HG02973 (cell line): ENCODE measurements at regions not wholly inside any gene's neighbourhood (a gene's known extent, or its start where the extent isn't known, plus 50 kb on each side); places are given as distances from the start of the nearest gene placed in this dataset.
"Not testable (repeated sequence)": the region's sequence is repeated elsewhere in the genome, so short reads cannot be mapped to it uniquely, and the experiment has no call there.

Experiments
- ATAC-seq: cut with Tn5 transposase; IDR thresholded peaks from one replicate; pipeline ENCODE4 v1.9.1; 2021; ENCODE audit warnings: moderate library complexity; ENCODE audit not compliant: unreplicated experiment

DNA sequence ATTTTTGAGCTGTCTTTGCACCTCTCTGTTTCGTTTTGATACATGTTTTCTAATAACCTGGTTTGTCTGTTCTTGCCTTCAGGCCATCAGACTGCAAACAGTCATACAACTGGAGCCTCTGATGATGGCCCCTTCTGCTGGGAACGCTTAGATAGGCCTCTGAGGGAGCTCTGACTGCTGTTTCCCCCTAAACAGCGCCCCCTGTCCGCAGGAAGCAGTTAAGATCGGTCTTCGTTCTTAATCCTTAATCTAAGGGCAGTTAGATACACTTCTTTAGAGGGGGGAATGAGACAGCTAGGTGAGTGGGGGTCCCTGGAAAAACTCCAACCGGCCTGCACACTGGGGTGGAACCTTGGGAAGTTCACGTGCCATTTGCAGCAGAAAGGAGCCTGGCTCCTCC is 1338.8 kb upstream of the SEL1L start:
- no peak for ATAC-seq

DNA sequence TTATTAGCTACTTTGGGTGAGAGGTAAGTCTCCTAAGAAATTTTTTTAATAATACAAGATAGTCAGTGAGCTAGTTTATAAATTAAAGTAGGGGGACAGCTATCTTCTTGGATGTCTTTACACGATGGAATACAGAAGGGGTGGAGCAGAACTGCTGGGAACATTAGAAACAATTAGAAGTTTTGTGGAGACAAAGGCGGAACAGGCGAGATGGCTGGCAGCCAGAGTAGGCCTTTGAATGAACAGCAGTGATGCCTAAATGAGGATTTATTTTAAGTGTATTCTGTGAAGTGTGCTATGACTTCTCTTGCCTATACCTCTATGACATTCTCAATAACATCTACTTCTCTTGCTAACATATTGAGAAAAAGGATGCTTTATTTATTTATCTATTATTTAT is 1345.3 kb upstream of the SEL1L start:
- ATAC-seq: no peak

DNA sequence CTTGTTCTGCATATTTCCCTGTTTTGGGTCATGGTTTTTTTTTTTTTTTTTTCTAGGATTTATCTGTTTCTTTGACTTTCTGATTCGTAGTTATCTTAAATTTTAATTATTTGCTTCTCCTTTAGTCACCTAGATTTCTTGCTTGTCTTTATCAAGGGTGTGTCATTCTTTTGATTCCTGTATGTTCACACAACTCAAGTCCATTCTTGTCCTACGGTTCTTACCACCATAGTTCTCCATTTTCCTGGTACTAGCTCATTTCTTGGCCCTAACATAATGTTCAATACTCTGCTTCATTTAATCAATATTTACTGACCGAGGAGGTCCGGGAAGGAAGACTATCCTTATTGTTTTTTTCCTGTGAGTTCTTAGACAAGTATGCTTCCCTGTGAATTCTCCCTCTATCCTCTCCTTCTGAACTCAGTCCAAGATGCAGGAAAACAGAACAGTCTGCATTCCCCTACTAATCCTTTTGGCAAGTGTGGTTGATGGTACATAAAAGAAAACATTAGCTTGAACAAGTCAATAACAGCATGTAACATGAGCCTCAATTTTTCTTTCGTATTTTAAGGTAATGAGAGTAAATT is 1346.4 kb upstream of the SEL1L start:
- ATAC-seq: no peak

DNA sequence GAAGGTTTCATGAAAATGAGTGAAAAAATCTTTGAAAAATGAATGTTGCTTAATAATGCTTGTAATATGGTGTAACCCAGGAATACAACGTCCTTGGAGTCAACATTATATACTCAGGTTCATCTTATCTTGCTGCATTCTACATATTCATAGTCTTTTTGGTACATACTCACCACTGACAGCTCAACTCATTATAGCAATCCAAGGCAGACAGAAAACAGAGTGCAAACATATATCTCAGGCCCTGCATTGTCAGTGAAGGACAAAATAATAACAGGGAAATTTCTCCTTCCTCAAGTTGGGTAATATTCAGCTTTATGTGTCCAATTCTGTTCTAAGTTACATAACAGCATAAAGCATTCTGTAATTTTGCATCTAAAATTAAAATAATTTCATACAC is 1353.0 kb upstream of the SEL1L start:
- ATAC-seq: no peak

DNA sequence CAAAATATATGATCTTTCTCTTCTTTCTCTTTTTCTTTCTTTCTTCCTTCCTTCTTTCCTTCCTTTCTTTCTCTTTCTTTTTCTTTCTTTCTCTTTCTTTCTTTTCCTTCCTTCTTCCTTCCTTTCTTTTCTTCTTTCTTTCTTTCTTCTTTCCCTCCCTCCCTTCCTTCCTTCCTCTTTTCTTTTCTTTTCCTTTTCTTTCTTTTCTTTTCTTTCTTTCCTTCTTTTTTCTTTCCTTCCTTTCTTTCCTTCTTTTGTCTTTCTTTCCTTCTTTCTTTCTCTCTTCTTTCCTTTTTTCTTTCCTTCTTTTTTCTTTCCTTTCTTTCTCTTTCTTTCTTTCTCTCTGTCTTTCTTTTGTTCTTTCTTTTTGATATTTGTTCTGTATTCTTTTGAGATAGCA is 1356.0 kb upstream of the SEL1L start:
- ATAC-seq: no peak

DNA sequence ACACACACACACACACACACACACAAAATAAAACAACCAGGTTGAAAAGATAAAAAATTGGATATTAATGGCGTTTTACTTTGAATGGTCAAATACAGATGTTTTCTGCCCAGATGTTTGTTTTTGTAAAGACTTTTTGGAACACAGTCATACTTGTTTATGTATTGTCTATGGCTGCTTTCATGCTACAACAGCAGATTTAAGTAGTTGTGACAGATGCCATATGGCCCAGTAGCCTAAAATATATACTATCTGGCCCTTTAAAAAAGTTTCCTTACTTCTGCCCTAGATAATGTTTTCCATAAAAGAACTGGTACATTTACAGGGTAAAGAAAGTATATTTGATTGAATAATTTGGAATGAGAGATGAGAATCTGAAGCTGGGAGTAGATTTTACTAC is 1362.8 kb upstream of the SEL1L start:
- ATAC-seq: no peak

DNA sequence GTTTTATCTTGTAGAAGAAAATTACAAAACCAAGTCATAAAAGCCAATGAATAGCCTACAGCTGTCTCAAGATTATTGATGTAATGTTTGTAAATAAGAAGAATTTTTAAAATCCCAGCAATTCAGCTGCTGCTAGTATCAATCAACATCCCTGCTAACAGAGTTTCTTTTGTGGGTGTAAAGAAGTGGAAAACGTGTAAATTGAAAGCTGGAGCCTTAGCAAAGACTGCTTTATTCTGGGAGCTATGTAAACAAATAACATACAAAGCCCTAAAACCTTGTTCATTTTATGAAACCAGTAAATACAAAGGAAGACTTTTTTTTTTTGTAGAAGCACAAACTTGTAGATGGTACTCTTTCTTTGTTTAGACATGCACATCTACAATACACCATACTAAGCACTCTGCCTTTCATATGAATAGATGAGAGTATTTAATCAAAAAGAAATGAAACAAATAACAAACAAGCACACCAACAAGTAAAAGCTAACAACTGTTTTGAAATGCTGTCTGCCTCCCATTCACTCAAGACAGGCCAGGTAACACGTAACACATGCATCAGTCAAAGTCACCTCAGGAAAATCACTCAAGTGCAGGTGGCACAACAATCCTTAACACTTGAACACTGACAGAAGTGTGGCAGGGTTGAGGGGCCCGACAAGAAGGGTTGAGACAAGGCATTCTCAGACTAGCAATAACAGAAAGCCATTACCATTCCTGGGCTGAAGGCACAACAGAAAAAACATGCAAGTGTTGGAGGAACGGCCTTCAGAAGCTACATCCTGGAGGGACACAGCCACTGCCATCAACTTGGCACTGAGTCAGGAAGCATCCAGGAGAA is 1364.0 kb upstream of the SEL1L start:
- no peak for ATAC-seq

DNA sequence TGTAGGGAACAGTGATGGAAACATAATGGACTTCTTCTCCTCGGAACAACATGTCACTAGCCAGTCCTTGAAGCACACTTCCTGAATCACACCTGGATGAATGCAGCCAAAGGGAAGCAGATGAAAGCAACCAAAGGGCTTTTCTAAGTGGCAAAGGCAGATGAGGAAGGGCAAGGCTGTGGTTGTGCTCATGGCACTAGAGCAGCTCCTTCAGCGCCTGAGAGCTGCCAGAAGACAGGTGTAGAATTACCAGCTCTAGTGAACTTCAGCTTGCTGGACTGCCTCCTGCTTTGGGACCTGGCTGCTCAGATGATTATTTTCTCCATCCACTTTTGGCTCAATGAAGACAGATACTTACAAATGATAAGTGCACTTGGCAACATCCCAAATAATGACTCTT is 1372.1 kb upstream of the SEL1L start:
- no peak for ATAC-seq

DNA sequence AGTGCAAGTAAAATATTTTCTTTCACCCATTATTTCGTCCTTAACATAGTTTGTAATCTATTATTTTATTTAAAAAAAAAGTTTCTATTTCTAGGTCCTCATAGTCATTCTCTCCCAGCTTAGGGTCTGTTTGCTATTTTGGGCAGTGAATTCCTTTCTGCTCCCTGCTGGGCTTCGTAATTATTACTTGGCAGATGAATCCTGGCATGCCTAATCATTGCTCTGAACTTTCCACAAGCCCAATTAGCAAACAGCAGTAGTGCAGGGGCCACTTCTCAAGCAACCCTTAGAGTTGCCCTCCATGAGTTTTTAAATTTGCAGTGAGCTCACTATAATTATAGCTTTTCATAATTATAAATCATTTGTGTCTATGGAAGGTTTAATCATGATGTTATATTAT is 1378.3 kb upstream of the SEL1L start:
- no peak for ATAC-seq

DNA sequence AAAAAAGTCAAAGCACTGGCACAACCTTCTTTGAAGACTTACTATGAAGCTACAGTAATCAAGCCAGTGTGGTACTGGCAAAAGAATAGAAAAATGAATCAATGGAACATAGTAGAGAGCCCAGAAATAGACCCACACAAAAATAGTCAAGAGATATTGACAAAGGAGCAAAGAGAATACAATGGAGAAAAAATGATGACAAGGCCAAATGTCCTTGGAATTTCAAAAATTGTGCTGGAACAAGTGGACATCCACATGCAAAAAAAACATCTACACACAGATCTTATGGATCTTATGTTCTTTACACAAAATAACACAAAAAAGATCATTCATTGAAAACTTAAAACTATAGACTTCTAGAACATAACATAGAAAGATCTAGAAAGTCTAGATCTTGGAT is 1379.7 kb upstream of the SEL1L start:
- no peak for ATAC-seq

DNA sequence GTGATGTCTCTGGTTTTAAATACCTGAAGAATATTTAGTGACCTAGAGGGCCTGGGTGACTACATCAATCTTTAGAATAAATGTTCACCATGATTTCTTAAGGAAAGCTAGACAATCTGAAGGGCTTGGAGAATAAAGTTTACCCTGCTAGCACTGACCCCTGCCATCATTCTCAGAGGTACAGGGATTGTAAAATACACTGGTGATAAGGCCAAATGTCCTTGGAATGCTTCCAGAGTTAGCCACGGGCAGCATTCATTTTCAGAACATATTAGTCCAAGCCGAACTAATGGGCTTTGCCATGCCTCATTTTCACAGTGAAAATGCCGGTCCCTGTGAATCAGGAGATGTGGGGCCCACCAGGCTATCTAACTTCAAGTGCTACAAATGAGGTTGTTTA is 1381.7 kb upstream of the SEL1L start:
- ATAC-seq: no peak

DNA sequence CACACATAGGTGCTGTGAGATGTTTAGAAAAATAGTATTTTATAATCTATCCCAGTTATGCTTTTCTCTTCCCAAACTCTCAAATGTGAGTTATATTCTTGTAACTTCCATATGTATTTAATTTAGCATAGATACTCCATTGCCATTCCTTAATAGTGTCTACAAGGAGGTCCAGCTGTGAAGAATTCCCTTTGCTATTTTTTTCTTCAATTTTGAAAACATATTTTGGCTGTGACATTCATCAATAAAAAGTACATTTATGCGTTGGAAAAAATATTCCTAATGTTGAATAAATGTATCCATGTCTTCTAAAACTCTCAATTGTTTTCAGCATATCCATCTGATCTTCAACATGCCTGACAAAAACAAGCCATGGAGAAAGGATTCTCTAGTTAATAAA is 1402.0 kb upstream of the SEL1L start:
- no peak for ATAC-seq

DNA sequence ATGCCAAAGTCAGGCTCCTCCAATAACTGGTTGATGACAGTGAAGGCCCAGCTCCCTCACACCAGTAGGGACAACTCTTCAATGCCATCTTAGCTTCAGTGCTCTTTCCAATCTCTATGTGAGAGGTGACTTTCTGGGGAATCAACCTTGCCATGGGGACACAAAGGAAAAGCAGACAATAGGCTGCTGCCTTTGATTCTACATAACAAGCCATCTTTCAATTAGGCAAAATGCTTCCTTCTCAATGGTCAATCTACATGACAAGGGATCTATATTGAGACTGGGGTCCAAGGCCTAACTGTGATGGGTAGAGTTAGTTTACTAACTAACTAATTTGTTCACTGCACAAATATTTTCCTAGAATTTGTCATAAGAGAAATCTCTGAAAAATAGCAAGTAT is 1417.5 kb upstream of the SEL1L start:
- ATAC-seq: no peak

DNA sequence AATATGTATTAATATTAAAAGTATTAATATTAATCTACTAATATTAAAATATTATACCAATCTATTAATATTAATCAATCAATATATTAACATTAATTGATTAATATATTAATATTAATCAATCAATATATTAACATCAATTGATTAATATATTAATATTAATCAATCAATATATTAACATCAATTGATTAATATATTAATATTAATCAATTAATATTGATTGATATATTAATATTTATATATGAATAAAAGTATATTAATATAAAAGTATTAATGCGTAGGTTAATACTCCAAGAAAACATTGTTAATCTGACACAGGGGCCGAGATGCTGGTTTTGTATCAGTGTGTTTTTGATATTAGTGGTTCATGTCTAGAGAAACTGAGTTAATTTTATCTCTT is 1430.1 kb upstream of the SEL1L start:
- no peak for ATAC-seq

DNA sequence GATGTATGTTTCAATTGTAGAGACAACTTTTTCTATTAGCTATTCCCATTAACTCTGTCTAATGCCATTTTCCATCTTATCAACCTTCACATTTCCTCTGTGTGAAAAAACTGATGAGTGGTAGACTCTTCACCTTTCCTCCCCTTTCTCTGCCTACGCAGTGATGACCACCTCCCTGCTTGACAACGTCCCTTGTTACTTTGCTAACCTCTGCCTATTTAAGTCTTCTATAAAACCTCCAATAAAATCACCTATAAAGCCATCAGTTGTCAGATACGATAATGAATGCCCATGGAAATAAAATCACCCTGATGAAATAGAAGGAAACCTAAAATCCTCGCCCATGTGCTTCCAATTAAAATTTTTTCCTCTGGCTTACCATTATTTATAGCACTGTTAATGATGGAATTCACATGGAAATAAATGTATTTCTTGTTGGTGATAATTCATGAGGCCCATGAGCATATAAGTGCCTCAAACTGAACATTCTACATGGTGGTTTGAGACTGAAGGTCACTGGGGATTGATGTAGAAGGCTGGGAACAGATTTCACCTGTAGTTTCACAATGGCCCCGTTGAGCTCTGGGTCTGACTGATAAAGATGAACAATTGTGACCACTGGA is 1454.0 kb upstream of the SEL1L start:
- no peak for ATAC-seq

DNA sequence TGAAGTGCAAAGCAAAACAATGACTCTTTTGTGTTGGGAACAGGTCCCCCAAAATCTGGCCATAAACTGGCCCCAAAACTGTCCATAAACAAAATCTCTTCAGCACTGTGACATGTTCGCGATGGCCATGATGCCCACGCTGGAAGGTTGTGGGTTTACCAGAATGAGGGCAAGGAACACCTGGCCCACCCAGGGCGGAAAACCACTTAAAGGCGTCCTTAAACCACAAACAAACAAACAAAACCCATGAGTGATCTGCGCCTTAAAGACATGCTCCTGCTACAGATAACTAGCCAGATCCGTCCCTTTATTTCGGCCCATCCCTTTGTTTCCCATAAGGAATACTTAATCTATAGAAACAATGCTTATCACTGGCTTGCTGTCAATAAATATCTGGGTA is 1460.9 kb upstream of the SEL1L start:
- not testable (repeated sequence) for ATAC-seq

DNA sequence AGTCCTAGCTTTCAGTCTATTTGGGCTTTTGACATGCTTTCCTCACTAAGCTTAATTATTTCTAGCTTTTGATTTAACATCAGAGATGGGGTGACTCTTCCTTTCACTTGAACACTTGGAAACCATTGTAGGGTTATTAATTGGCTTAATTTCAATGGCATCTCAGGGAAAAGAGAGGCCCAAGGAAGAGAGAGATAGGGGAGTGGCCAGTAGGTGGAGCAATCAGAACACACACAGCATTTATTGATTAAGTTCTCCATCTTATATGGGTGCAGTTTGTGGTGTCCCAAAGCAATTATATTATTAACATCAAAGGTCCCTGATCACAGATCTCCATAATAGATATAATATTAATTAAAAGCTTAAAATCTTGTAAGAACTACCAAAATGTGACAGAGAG is 1466.1 kb upstream of the SEL1L start:
- ATAC-seq: no peak

DNA sequence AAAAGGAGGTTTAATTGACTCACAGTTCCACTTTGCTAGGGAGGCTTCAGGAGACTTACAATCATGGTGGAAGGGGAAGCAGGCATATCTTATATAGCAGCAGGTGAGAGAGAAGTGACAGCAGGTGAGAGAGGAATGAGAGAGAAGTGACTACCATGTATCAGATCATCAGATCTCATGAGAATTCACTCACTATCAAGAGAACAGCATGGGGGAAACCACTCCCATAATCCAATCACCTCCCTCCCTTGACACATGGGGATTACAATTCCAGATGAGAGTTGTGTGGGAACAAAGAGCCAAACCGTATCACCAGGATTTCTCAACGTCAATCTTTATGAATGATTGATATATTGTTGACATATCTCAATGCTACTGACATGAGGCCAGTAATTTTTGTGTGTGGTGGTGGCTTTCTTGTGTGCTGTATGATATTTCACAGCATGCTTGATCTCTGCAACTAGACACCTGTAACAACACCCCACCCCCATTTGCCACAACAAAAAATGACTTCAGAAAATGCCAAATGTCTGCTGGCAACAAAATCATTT is 1470.9 kb upstream of the SEL1L start:
- ATAC-seq: no peak

DNA sequence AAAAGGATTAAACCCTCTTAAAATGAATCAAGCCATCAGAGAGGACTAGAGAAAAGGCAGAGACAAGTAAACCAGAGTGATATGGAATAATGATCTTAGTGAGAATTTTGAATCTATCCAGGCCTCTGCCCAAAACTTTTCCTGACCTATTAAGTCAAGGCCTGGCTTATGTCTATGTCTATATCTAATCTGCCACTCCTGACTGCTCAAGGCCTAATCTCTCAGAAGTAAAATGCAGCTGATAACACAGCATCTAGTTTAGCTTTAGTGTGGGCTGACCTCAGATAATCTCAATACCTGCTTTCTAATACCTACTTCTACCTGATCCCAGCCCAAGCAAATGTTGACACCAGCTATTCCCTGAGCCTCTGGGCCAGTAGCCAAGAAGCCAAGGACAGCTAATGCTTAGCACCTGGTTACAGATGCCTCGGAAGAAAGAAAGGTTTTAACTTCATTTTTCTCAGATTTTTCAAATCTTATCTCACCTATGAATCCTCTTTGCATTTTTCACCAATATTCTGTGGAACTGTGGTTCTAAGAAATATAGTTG is 1472.5 kb upstream of the SEL1L start:
- no peak for ATAC-seq

DNA sequence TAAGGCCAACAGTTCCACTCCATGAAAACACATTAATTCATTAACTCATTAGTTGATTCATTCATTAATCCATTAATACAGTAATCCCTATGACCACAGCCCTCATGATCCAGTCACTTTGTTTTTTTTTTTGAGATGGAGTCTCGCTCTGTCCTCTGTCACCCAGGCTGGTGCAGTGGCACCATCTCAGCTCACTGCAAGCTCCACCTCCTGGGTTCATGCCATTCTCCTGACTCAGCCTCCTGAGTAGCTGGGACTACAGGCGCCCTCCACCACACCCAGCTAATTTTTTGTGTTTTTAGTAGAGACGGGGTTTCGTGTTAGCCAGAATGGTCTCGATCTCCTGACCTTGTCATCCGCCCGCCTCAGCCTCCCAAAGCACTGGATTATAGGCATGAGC is 1473.4 kb upstream of the SEL1L start:
- ATAC-seq: not testable (repeated sequence)

DNA sequence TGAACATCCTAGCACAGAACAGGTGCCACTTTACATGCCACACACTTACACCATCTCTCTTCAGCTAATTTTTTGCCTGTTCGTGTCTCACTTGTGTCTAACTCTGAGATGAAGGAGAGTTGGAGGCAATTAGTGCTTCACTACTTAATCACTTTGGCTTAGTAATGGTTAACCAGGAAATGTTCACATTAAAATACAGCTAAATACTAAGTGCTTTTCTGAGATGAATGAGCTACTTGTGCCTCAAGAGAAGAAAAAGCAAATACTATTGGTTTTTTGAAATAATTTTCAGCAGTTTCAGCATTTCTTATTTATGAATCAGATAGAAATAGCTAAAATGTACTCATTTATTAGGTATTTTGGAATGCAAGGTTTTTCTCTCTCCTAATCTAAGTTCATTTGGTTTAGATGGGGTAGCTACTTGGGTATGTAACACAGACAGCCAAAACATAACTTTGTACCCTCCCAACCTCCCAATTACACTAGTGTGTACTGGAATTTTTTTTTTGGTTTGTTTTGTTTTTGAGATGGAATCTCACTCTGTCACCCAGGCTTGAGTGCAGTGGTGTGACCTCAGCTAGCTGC is 1474.1 kb upstream of the SEL1L start:
- ATAC-seq: no peak
